ENCODE measurements at regions not wholly inside any gene's neighbourhood (a gene's known extent, or its start where the extent isn't known, plus 50 kb on each side); places are given as distances from the start of the nearest gene placed in this dataset.
A peak's percentile ranks its signal among the peaks of the same experiment; 100 is the strongest.

DNA sequence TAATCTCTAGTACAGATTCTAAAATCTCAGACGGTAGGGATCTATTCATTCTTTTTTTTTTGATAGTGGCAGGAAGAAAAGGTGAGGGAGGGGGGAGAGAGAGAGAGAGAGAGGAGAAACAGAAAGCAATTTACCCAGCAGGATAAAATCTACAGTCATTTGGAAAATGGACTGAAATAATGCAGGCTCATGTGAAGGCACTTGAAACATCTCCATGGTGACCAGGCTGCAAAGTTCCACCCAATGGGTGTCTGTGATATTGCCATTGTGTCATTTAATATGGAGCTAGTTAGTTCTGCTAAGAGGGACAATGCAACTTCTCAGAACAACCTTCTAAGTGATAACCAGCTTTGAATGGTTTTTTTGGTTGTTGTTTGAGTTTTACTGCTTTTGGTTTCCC lies 165.2 kb upstream of the RAG2 start:
- DNase-seq (ENCODE audit: low spot score) = peak; percentile 13
- TF ChIP-seq, protein P1, sequence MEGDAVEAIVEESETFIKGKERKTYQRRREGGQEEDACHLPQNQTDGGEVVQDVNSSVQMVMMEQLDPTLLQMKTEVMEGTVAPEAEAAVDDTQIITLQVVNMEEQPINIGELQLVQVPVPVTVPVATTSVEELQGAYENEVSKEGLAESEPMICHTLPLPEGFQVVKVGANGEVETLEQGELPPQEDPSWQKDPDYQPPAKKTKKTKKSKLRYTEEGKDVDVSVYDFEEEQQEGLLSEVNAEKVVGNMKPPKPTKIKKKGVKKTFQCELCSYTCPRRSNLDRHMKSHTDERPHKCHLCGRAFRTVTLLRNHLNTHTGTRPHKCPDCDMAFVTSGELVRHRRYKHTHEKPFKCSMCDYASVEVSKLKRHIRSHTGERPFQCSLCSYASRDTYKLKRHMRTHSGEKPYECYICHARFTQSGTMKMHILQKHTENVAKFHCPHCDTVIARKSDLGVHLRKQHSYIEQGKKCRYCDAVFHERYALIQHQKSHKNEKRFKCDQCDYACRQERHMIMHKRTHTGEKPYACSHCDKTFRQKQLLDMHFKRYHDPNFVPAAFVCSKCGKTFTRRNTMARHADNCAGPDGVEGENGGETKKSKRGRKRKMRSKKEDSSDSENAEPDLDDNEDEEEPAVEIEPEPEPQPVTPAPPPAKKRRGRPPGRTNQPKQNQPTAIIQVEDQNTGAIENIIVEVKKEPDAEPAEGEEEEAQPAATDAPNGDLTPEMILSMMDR (IDR thresholded peaks at IDR 0.05; ENCODE audit: extremely low read depth, insufficient read depth, missing control alignments) = no peak
- in situ Hi-C loops (cut with MboI; ENCODE audit: low pct_unique_long_range_greater_than_20kb, low sequenced_read_pairs, unreplicated experiment) = no loop called here

DNA sequence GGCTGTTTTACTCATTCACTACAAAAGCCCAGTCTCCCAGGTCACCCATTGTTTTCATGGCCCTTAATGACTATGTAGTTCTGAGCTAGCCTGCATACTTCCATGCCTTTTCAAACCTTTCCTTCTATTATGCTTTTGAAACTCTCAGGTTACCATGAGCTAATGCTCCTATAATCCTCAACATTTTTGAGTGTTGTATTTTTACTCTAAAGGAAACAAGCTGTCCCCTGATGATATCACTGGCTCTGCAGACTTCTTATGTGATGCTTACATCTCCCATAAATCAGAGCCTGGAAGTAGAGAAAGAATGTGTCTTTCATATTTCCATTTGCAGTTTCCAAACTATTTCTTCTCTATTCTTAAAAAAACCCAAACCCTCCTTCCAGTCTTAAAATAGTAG lies 159.0 kb upstream of the RAG2 start:
- in situ Hi-C loops (cut with MboI; ENCODE audit: low pct_unique_long_range_greater_than_20kb, low sequenced_read_pairs, unreplicated experiment) = no loop called here
- no peak for DNase-seq (ENCODE audit: low spot score)
- TF ChIP-seq, protein P1 (IDR thresholded peaks at IDR 0.05; ENCODE audit: extremely low read depth, insufficient read depth, missing control alignments) = no peak

DNA sequence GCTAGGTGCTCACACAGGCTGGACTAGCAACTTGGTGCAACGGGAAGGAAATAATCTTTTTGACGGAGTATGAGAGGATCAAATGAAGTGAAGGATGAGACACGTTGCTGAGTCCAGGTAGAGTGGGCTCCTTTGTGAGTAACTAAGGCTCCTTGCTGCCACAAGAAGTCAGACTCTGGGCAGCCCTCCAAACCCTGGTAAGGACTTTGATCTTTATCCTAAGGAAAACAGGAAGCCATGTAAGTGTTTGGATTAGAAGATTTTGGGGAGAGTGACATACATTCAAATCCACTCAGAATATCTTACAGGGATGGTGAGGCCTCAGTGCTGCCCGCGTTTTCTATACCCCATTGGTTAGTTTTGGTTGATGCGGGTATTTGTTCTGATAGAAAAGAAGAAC lies 155.9 kb upstream of the RAG2 start:
- no peak for DNase-seq (ENCODE audit: low spot score)
- TF ChIP-seq, protein P1 (IDR thresholded peaks at IDR 0.05; ENCODE audit: extremely low read depth, insufficient read depth, missing control alignments) = no peak
- in situ Hi-C loops (cut with MboI; ENCODE audit: low pct_unique_long_range_greater_than_20kb, low sequenced_read_pairs, unreplicated experiment) = no loop called here

DNA sequence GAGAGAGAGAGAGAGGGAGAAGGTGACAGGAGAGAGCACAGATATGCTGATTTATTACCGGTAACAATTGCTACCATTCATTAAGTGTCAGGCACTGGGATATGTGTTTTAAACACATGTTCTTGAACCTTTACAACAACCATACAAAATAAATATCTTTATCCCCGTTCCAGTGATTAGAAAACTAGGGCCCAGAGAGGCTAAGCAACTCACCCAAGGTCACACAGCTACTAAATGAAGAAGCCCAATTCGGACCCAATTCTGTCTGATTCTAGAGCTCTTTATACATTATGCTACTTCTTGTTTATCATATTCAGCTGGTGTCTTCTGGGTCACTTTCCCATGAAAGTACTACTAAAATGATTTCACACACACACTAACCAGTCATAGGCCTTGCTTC lies 154.0 kb upstream of the RAG2 start:
- TF ChIP-seq, protein P1 (IDR thresholded peaks at IDR 0.05; ENCODE audit: extremely low read depth, insufficient read depth, missing control alignments) = no peak
- DNase-seq (ENCODE audit: low spot score) = no peak
- in situ Hi-C loops (cut with MboI; ENCODE audit: low pct_unique_long_range_greater_than_20kb, low sequenced_read_pairs, unreplicated experiment) = no loop called here

DNA sequence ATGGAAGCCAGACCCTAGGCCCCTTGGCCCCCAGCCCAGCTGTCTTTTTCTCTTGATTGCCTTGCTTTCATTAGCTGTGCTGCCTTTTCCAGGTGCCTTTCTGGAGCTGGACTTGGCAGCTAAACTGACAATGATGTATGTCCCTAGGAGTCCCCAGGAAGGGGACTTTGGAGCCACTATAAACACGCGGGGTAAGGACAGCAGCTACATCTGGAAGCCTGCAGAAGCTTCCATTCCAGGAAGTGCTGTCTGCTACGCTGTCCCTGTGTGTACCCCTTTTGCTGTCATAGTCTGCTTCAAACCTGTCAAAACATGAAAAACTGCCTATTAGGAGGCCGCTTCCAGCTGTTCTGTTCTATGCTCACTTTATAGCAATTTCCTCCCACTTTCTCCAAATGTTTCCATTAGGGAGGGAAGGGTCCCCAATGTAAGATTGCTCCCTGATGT lies 153.3 kb upstream of the RAG2 start:
- TF ChIP-seq, protein P1 (IDR thresholded peaks at IDR 0.05; ENCODE audit: extremely low read depth, insufficient read depth, missing control alignments) = no peak
- DNase-seq (ENCODE audit: low spot score) = no peak
- in situ Hi-C loops (cut with MboI; ENCODE audit: low pct_unique_long_range_greater_than_20kb, low sequenced_read_pairs, unreplicated experiment) = no loop called here

DNA sequence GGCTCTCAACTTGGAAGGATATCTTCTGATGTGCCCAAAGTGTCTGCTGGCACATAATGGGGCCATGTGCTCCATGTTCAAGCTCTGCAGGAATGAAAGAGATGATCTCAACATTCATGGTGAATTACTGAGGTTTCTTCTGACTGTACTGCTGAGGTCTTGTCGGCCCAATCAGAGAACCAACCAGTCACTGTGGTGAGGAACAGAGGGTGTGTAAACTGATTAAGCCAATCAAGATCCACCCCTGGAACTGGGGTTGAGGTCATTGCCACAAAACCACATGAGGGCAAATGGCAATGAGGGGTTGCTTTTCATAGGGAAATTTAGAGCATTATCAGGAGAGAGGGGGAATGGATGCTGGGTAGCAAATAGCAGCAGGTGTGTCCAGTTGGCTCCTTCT lies 152.3 kb upstream of the RAG2 start:
- no peak for DNase-seq (ENCODE audit: low spot score)
- in situ Hi-C loops (cut with MboI; ENCODE audit: low pct_unique_long_range_greater_than_20kb, low sequenced_read_pairs, unreplicated experiment) = no loop called here
- TF ChIP-seq, protein P1 (IDR thresholded peaks at IDR 0.05; ENCODE audit: extremely low read depth, insufficient read depth, missing control alignments) = no peak

DNA sequence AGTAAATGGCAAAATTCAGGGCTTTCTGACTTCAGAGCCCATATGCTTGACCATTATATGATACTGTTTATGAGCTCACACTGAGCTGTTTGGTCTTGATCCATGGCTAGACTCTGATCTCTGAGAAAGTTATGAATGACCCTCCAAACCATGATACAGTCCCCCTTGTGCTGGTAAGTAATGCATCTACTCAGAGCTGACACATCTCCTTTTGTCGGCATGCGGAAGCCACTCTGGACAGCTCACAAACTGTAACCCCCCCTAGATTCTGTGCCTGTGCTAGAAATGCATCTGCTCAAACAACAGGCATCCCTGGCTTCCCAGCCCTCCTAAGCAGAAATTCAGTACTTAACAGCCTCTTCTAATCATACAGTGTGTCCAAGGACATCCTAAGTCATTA lies 150.8 kb upstream of the RAG2 start:
- TF ChIP-seq, protein P1 (IDR thresholded peaks at IDR 0.05; ENCODE audit: extremely low read depth, insufficient read depth, missing control alignments) = no peak
- no peak for DNase-seq (ENCODE audit: low spot score)
- in situ Hi-C loops (cut with MboI; ENCODE audit: low pct_unique_long_range_greater_than_20kb, low sequenced_read_pairs, unreplicated experiment) = loop anchor here (5.0 to 10.0 kb wide), 2 partner anchors 47 to 184 kb away; partner anchors contain the start of gene RAG1
